GM06990 (cell line): ENCODE measurements at regions not wholly inside any gene's neighbourhood (a gene's known extent, or its start where the extent isn't known, plus 50 kb on each side); places are given as distances from the start of the nearest gene placed in this dataset.

ENCODE experiments used
- DNase-seq: peaks from one replicate; pipeline ENCODE4 v3.0.0-alpha.2; 2011; ENCODE audit not compliant: insufficient read length; ENCODE audit errors: extremely low read depth
- H3K27me3 ChIP-seq: replicated peaks from 2 replicates; pipeline ENCODE4 v1.6.0; 2011; ENCODE audit warnings: low read length; ENCODE audit not compliant: control insufficient read depth, insufficient read depth
- H3K36me3 ChIP-seq: 2 replicates; pipeline ENCODE4 v1.5.1; 2011; ENCODE audit warnings: low read length; ENCODE audit not compliant: control insufficient read depth, insufficient read depth
- H3K4me3 ChIP-seq: replicated peaks from 2 replicates; pipeline ENCODE4 v1.5.1; 2011; ENCODE audit warnings: low read depth, mild to moderate bottlenecking, control low read depth, low read length
- TF ChIP-seq, protein P1 (sequence below): IDR thresholded peaks from 2 replicates; pipeline ENCODE4 v1.5.1; 2011; ENCODE audit warnings: low read length, control low read depth, mild to moderate bottlenecking, inconsistent platforms; ENCODE audit not compliant: insufficient read depth, poor library complexity, severe bottlenecking

DNA sequence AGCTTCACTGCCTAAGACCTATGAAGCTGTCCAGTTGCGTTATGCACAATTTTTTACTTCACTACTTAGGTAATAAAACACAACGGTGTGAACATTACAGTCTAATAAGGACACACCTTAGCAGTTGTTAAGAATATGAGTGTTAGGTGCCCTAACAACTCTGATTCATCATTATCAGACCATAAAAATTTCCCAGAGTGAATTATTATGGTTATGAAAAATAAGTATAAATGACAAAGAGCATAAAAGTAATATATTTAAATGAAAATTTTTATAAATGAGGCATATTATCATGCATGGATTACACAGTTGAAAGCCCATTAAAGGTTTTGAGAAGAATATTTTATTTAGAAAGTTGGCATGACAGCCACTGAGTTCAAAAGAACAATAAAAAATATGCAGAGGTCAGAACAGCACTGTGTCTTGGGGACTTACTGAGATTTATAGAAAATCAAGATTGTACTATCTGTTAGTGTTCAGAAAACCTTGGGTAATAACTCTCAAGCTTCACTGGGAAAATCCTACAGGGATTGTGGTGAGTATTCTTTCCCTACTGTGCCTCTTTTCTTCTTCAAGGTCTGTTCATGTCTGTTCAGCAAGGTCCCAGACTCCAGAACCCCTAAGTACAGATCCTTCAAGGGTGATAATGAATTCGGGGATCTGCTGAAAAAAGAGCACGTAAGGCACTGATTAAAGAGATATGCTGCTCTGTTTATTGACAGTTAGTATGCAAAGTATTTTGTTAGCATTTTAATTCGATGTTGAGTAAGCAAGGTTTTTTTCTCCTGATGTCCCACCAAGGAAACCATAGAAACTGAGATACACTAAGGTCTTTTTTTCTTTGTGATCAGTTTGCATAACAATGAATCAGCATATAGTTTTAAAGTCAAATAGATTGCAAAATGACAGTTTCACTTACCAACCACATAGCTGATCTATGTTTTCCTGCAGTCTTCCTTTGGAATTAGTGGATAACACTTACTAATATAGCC is 250.0 kb downstream of the DSEL start:
- no peak overlapping the region for H3K4me3 ChIP-seq

DNA sequence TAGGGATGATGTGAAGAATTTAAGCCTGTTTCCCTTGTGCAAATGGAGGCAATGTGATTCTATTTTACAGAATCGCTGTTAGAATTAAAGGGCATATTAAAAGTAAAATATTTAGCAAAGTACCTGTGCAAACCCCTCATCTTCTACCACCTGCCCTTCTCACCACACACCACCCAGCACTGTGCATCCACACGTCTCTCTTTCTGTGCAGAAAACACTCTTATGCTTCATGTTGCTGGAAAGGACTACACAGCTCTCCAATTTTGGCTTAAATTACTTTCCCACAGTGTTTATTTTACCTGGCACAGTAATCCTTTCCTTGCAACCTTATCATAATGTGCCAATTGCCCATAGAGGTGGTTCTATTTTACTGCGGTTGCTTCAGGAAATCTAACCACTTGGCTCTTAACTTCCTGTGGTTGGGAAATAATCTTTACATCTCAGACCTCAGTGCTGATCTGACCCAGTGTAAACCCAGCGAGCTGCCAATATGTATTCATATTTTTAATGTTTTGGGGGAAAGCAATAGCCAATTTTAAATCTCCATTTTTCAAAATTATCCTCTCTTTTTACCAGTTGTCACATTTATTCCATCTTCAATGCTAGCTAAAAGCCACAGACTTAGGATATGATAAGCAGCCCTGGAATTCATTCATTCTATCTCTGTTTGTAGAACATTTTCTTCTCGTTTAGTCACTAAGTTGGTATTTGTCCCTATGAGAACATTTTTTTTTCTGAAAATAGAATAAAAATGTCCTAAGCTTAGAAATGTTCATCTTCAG is 250.9 kb downstream of the DSEL start:
- DNase-seq: no peak
- TF ChIP-seq, protein P1, sequence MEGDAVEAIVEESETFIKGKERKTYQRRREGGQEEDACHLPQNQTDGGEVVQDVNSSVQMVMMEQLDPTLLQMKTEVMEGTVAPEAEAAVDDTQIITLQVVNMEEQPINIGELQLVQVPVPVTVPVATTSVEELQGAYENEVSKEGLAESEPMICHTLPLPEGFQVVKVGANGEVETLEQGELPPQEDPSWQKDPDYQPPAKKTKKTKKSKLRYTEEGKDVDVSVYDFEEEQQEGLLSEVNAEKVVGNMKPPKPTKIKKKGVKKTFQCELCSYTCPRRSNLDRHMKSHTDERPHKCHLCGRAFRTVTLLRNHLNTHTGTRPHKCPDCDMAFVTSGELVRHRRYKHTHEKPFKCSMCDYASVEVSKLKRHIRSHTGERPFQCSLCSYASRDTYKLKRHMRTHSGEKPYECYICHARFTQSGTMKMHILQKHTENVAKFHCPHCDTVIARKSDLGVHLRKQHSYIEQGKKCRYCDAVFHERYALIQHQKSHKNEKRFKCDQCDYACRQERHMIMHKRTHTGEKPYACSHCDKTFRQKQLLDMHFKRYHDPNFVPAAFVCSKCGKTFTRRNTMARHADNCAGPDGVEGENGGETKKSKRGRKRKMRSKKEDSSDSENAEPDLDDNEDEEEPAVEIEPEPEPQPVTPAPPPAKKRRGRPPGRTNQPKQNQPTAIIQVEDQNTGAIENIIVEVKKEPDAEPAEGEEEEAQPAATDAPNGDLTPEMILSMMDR: no peak
- no peak overlapping the region for H3K4me3 ChIP-seq
- H3K27me3 ChIP-seq: no peaks in the 10 kb centered on the region
- H3K36me3 ChIP-seq: no peaks in the 10 kb centered on the region

More for the DNA sequence above, 250.0 kb downstream of the DSEL start:
- no peaks in the 10 kb centered on the region for H3K36me3 ChIP-seq
- DNase-seq: no peak
- no peaks in the 10 kb centered on the region for H3K27me3 ChIP-seq
- TF ChIP-seq, protein P1: no peak

DNA sequence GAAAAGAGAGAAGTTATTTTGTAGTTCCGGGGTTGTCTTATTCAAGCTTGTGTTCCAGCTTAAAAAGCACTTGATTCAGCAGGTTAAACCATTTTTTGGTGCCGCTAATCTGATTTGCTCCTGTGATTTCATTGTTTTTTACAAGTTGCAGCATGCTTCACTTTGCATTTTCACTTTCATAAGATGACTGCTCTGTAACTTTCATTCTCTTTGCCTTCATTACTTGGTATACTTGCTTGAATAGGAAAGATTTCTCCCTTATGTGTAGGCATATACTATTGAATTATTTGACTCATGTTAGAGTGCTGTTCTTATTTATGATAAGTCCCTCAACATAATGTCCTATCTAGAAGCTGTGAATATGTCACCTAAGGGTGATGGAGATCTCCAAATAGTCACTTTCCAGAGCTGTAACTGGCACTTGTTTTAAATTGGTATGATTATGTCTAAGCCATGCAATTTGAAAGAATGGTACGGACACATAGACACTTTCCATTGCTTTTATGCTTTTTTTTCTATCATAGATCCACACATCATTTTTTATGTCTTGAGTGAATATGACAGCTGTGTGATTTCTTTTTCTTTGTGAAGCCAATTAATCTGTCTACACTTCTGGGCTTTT is 254.5 kb downstream of the DSEL start:
- H3K4me3 ChIP-seq: no peak overlapping the region
- DNase-seq: no peak

DNA sequence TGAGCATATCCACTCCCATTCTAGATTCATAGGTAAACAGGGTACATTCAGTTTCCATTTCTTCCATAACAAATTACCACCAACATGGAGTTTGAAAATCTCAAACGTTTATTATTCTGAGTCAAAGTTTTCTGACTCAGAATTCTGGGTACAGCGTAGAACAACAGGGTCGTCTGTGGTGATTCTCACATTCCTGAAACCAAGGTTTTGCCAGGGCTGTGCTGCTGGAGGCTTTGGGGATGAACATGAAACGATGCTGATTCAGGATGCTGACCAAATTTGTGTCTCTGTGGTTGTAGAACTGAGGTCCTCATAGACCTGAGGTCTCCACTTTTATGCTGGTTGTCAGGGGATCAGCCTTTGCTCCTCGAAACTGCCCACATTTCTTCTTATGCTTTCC is 255.7 kb downstream of the DSEL start:
- no peaks in the 10 kb centered on the region for H3K27me3 ChIP-seq
- H3K4me3 ChIP-seq: no peak overlapping the region
- TF ChIP-seq, protein P1: no peak
- DNase-seq: no peak
- no peaks in the 10 kb centered on the region for H3K36me3 ChIP-seq

More for the DNA sequence above, 254.5 kb downstream of the DSEL start:
- TF ChIP-seq, protein P1: no peak
- Histone ChIP-seq H3K27me3 (no peaks in the 10 kb centered on the region), H3K36me3 (no peaks in the 10 kb centered on the region)

DNA sequence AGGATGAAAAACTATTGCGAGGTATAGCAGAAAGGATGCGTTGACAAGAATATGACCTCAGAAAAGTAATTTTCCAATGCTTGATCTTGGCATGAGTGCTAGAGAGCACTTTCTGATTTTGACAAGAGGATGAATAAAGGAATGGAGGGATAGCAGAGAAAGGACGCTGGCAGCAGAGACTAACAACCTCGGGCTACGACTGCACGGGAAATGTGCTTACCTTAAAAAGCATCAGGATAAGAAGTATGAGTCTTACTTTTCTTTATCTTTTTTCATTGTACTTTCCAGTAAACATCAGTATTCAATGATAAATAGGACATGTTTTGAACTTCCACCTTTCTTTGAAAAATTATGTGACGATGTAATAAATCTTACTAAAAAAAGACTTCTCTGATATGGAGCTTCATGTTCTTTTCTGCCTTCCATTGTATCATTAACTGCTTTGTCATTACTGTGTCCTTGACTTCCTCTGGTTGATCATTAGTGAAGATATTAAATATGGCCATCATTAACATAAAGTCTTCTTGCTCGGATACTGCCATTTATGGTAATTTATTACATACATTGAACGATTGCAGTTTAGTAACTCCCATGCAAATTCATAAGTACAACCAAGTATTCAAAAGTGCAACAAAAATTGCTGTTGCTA is 265.6 kb downstream of the DSEL start:
- no peaks in the 10 kb centered on the region for H3K36me3 ChIP-seq
- no peak for DNase-seq
- TF ChIP-seq, protein P1: no peak
- no peak overlapping the region for H3K4me3 ChIP-seq
- no peaks in the 10 kb centered on the region for H3K27me3 ChIP-seq
